Astrocyte of the spinal cord (primary cell): ENCODE measurements at regions not wholly inside any gene's neighbourhood (a gene's known extent, or its start where the extent isn't known, plus 50 kb on each side); places are given as distances from the start of the nearest gene placed in this dataset.
"Not testable (repeated sequence)": the region's sequence is repeated elsewhere in the genome, so short reads cannot be mapped to it uniquely, and the experiment has no call there.

Source experiments
- DNase-seq: peaks from one replicate; pipeline ENCODE4 v3.0.0; 2011; ENCODE audit warnings: low read depth, low spot score
- H3K4me3 ChIP-seq: 2 replicates; pipeline ENCODE4 v1.5.1; 2011; ENCODE audit warnings: low read depth, mild to moderate bottlenecking, low read length, moderate library complexity
- CTCF ChIP-seq: IDR thresholded peaks from 2 replicates; pipeline ENCODE4 v1.5.1; 2012; ENCODE audit warnings: low read depth, mild to moderate bottlenecking, low read length, inconsistent platforms
- in situ Hi-C: cut with HindIII; loops from 2 replicates; pipeline ENCODE4 v1.10.0; 2017; ENCODE audit warnings: low sequenced_read_pairs

- in situ Hi-C loops: no loop called here
- H3K4me3 ChIP-seq: no peak overlapping the region
- no peak for DNase-seq
- no peak for TF ChIP-seq CTCF
These were observed 220.3 kb upstream of the STT3B start for GRCh38 chr3:31312400-31312799.

DNA sequence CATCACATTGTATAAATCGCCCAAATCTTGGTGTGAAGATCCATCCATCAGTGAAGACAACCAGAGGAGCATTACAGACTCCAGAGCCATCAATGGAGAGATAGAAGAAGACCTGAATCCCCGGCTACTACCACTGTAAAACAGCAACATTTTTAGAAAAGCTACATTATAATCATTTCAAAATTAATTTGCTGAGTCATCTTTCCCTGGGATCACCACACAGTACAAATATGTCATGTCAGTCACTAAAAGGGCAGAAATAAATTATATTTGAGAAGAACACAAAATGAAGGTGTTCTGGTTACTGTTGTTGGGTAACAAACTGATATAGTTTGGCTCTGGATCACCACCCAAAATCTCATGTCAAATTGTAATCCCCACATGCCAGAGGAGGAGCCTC, 218.5 kb upstream of the STT3B start:
- in situ Hi-C loops: no loop called here
- TF ChIP-seq CTCF: no peak
- DNase-seq: no peak

DNA sequence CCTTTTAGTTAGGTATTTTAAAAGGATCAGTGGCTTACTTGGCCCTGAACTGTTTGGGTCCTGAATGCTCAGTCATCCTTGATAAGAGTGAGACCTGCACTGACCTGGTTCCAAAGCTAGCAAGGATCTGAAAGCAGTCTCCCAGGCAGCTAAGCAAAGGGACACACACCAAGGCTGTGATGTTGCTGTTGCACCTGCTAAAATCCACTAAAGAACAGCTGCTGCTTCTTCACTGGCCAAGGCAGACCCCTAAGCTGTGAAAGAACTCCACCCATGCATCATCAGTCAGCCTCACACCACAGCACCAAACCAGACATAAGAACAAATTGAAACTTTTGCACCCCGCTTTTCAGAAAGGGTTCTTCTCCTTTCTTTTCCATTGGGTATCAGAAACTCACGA, 213.4 kb upstream of the STT3B start:
- TF ChIP-seq CTCF: no peak
- DNase-seq: no peak
- H3K4me3 ChIP-seq: no peak overlapping the region
- in situ Hi-C loops: no loop called here

More for the DNA sequence above, 218.5 kb upstream of the STT3B start:
- H3K4me3 ChIP-seq: no peak overlapping the region

- no peak for DNase-seq
- H3K4me3 ChIP-seq: no peak overlapping the region
- in situ Hi-C loops: no loop called here
- no peak for TF ChIP-seq CTCF
These were observed 211.1 kb upstream of the STT3B start for GRCh38 chr3:31321620-31322019.

GRCh38 chr3:31322460-31322859, 210.3 kb upstream of the STT3B start:
- no peak for DNase-seq
- no peak for TF ChIP-seq CTCF
- H3K4me3 ChIP-seq: no peak overlapping the region
- in situ Hi-C loops: no loop called here

- DNase-seq, in situ Hi-C loops: not testable (repeated sequence)
These were observed 204.8 kb upstream of the STT3B start for GRCh38 chr3:31327826-31328357.

GRCh38 chr3:31331278-31331677, 201.4 kb upstream of the STT3B start:
- no peak for TF ChIP-seq CTCF
- no peak for DNase-seq
- in situ Hi-C loops: no loop called here
- H3K4me3 ChIP-seq: no peak overlapping the region

More at GRCh38 chr3:31327826-31328357, 204.8 kb upstream of the STT3B start:
- H3K4me3 ChIP-seq: not testable (repeated sequence)
